ENCODE measurements at regions not wholly inside any gene's neighbourhood (a gene's known extent, or its start where the extent isn't known, plus 50 kb on each side); places are given as distances from the start of the nearest gene placed in this dataset.

DNA sequence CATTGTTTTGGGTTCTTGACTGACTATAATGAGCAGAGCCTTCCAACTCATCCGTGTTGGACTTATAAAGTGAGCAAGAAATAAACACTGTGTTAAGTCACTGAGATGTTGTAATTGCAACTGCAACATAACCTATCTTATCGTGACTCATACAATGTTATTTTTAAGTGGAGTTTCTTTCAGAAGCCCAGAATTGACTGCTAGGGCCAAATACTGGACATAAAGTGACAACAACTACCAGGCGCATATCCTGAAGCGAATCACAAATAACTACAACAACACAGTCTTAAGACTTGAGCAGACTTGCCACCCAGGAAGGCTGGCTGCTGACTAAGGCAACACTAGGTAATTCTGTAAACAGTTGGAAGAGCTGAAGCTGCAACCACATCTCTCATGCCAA, 326.6 kb downstream of the COL12A1 start:
- no peaks in the 10 kb centered on the region for H4K20me1 ChIP-seq (ENCODE audit: insufficient read depth, low read length)
- H3K4me2 ChIP-seq (ENCODE audit: low read depth, low read length), result no peak overlapping the region
- intact Hi-C loops (cut with micrococcal nuclease; ENCODE audit: unreplicated experiment) (no loop called here), in situ Hi-C loops (cut with HindIII; ENCODE audit: extremely low pct_ligation_motif_present, low pct_unique_long_range_greater_than_20kb) (no loop called here)
- no peak overlapping the region for H3K27ac ChIP-seq (ENCODE audit: extremely low read length, insufficient read depth, low read length)
- no peaks in the 10 kb centered on the region for H3K4me1 ChIP-seq (ENCODE audit: insufficient read depth, low read length)
- ChIA-PET POLR2A (no interaction called here), CTCF (ENCODE audit: low intra/inter-chr PET ratio, low total read pairs) (no interaction called here)
- no peaks in the 10 kb centered on the region for H3K9me3 ChIP-seq (ENCODE audit: low read length)
- no peaks in the 10 kb centered on the region; a peak in 1 of 5 replicates for H3K27me3 ChIP-seq (ENCODE audit: control insufficient read depth in 1 of 2, insufficient read depth in 2 of 2, low read length in 2 of 2)
- no peaks in the 10 kb centered on the region for H3K79me2 ChIP-seq (ENCODE audit: insufficient read depth, low read length)
- no peak overlapping the region for H3K4me3 ChIP-seq (replicated peaks in 1 of 3; ENCODE audit: insufficient read depth in 1 of 3, low read depth in 2 of 3, low read length in 3 of 3)
- FAIRE-seq, result no peak
- no peak overlapping the region for H3K9ac ChIP-seq (ENCODE audit: insufficient read depth, low read depth, low read length)
- WGBS (ENCODE audit: low lambda C conversion rate), result 0% methylated on average over 4 of the region's 4 CpGs
- ATAC-seq, result no peak
- H3K36me3 ChIP-seq (replicated peaks in 1 of 2; ENCODE audit: control insufficient read depth in 1 of 2, insufficient read depth in 2 of 2, low read length in 2 of 2), result no peaks in the 10 kb centered on the region
- no peak overlapping the region for H2AFZ ChIP-seq (ENCODE audit: low read length)
- DNase-seq (ENCODE audit: low spot score), result no peak
- BruUV-seq (replicated peaks), result no TSS peak
- TF ChIP-seq SMAD3 (CRISPR knock-in tag; IDR thresholded peaks at IDR 0.05) (no peak), ZNF558 (CRISPR knock-in tag; IDR thresholded peaks at IDR 0.05; ENCODE audit: borderline replicate concordance) (no peak), ZNF749 (CRISPR knock-in tag; IDR thresholded peaks at IDR 0.05; ENCODE audit: borderline replicate concordance) (no peak), ZNF138 (CRISPR knock-in tag; IDR thresholded peaks at IDR 0.05; ENCODE audit: low read depth) (no peak), HOXA5 (CRISPR knock-in tag; IDR thresholded peaks at IDR 0.05) (no peak), ONECUT2 (CRISPR knock-in tag; IDR thresholded peaks at IDR 0.05) (no peak), SNAPC5 (CRISPR knock-in tag; IDR thresholded peaks at IDR 0.05; ENCODE audit: borderline replicate concordance) (no peak), POLR2G (IDR thresholded peaks at IDR 0.05; ENCODE audit: low read depth, low read length) (no peak), ZNF30 (CRISPR knock-in tag; IDR thresholded peaks at IDR 0.05) (no peak), CTCF (CRISPR knock-in tag; IDR thresholded peaks at IDR 0.05) (no peak), ZFY (CRISPR knock-in tag; IDR thresholded peaks at IDR 0.05) (no peak), XBP1 (CRISPR knock-in tag; IDR thresholded peaks at IDR 0.05) (no peak), ZNF326 (CRISPR knock-in tag; IDR thresholded peaks at IDR 0.05; ENCODE audit: borderline replicate concordance) (no peak), SOX13 (IDR thresholded peaks at IDR 0.05) (no peak), SOX13 (CRISPR knock-in tag; conservative IDR thresholded peaks at IDR 0.05 in 1 of 2, IDR thresholded peaks at IDR 0.05 in 1 of 2) (no peak), FOXK1 (CRISPR knock-in tag; IDR thresholded peaks at IDR 0.05; ENCODE audit: borderline replicate concordance, low read depth) (no peak)
- TF ChIP-seq, protein P1, sequence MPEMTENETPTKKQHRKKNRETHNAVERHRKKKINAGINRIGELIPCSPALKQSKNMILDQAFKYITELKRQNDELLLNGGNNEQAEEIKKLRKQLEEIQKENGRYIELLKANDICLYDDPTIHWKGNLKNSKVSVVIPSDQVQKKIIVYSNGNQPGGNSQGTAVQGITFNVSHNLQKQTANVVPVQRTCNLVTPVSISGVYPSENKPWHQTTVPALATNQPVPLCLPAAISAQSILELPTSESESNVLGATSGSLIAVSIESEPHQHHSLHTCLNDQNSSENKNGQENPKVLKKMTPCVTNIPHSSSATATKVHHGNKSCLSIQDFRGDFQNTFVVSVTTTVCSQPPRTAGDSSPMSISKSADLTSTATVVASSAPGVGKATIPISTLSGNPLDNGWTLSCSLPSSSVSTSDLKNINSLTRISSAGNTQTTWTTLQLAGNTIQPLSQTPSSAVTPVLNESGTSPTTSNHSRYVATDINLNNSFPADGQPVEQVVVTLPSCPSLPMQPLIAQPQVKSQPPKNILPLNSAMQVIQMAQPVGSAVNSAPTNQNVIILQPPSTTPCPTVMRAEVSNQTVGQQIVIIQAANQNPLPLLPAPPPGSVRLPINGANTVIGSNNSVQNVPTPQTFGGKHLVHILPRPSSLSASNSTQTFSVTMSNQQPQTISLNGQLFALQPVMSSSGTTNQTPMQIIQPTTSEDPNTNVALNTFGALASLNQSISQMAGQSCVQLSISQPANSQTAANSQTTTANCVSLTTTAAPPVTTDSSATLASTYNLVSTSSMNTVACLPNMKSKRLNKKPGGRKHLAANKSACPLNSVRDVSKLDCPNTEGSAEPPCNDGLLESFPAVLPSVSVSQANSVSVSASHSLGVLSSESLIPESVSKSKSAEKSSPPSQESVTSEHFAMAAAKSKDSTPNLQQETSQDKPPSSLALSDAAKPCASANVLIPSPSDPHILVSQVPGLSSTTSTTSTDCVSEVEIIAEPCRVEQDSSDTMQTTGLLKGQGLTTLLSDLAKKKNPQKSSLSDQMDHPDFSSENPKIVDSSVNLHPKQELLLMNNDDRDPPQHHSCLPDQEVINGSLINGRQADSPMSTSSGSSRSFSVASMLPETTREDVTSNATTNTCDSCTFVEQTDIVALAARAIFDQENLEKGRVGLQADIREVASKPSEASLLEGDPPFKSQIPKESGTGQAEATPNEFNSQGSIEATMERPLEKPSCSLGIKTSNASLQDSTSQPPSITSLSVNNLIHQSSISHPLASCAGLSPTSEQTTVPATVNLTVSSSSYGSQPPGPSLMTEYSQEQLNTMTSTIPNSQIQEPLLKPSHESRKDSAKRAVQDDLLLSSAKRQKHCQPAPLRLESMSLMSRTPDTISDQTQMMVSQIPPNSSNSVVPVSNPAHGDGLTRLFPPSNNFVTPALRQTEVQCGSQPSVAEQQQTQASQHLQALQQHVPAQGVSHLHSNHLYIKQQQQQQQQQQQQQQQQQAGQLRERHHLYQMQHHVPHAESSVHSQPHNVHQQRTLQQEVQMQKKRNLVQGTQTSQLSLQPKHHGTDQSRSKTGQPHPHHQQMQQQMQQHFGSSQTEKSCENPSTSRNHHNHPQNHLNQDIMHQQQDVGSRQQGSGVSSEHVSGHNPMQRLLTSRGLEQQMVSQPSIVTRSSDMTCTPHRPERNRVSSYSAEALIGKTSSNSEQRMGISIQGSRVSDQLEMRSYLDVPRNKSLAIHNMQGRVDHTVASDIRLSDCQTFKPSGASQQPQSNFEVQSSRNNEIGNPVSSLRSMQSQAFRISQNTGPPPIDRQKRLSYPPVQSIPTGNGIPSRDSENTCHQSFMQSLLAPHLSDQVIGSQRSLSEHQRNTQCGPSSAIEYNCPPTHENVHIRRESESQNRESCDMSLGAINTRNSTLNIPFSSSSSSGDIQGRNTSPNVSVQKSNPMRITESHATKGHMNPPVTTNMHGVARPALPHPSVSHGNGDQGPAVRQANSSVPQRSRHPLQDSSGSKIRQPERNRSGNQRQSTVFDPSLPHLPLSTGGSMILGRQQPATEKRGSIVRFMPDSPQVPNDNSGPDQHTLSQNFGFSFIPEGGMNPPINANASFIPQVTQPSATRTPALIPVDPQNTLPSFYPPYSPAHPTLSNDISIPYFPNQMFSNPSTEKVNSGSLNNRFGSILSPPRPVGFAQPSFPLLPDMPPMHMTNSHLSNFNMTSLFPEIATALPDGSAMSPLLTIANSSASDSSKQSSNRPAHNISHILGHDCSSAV (CRISPR knock-in tag; IDR thresholded peaks at IDR 0.05; ENCODE audit: borderline replicate concordance), result no peak

Data from HepG2 (cell line).